GM12872 (cell line): ENCODE measurements at regions not wholly inside any gene's neighbourhood (a gene's known extent, or its start where the extent isn't known, plus 50 kb on each side); places are given as distances from the start of the nearest gene placed in this dataset.

Experiments used
- CTCF ChIP-seq: IDR thresholded peaks from 3 replicates; pipeline ENCODE4 v1.5.1; 2011; ENCODE audit warnings: low read depth, mild to moderate bottlenecking, low read length, moderate library complexity; ENCODE audit not compliant: insufficient read depth

GRCh38 chr22:48646216-48646925 lies 1181.3 kb downstream of the BRD1 start:
- TF ChIP-seq CTCF: no peak

GRCh38 chr22:48645766-48646165 lies 1181.9 kb downstream of the BRD1 start:
- no peak for TF ChIP-seq CTCF

GRCh38 chr22:48644997-48645396 lies 1182.7 kb downstream of the BRD1 start:
- TF ChIP-seq CTCF: no peak

GRCh38 chr22:48644108-48644507 lies 1183.6 kb downstream of the BRD1 start:
- no peak for TF ChIP-seq CTCF

- TF ChIP-seq CTCF: no peak
Measured at GRCh38 chr22:48643066-48643731, 1184.5 kb downstream of the BRD1 start.

GRCh38 chr22:48642550-48642949 lies 1185.1 kb downstream of the BRD1 start:
- no peak for TF ChIP-seq CTCF

- no peak for TF ChIP-seq CTCF
Measured at GRCh38 chr22:48641906-48642475, 1185.7 kb downstream of the BRD1 start.
